ENCODE measurements at regions not wholly inside any gene's neighbourhood (a gene's known extent, or its start where the extent isn't known, plus 50 kb on each side); places are given as distances from the start of the nearest gene placed in this dataset.
A peak's percentile ranks its signal among the peaks of the same experiment; 100 is the strongest.

DNA sequence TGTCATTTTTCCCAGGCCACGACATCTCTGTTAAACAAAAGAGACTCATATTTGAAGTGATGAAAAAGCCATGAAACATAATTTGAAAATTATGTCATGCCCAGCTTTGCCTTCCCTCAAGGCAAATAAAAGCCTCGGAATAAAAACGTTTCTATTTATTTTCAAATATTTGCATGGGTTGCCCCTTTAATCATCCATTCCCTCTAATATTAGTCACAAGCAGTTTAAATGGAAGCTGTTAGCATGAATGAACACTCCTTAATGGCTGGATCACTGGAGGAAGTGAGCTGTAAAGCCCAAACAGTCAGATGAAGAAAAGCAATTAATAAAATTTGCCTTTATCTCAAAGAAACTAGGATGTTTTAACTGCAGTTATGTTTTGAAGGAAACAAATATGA, 69.3 kb upstream of the STMND1 start:
- Histone ChIP-seq H3K36me3 (ENCODE audit: control insufficient read depth, insufficient read depth, low read length) (no peaks in the 10 kb centered on the region), H3K9me3 (ENCODE audit: control insufficient read depth, insufficient read depth, low read length) (no peaks in the 10 kb centered on the region), H3K4me3 (ENCODE audit: low read length) (no peak overlapping the region), H3K27ac (ENCODE audit: low read length) (no peak overlapping the region), H3K27me3 (ENCODE audit: control insufficient read depth, insufficient read depth, low read length) (no peaks in the 10 kb centered on the region), H3K4me1 (ENCODE audit: control insufficient read depth, insufficient read depth, low read length) (no peaks in the 10 kb centered on the region)
- DNase-seq (ENCODE audit: low read depth, low spot score), result no peak
- WGBS (ENCODE audit: insufficient coverage, insufficient read length), result no CpG with 5 or more reads among the region's 3 CpGs

DNA sequence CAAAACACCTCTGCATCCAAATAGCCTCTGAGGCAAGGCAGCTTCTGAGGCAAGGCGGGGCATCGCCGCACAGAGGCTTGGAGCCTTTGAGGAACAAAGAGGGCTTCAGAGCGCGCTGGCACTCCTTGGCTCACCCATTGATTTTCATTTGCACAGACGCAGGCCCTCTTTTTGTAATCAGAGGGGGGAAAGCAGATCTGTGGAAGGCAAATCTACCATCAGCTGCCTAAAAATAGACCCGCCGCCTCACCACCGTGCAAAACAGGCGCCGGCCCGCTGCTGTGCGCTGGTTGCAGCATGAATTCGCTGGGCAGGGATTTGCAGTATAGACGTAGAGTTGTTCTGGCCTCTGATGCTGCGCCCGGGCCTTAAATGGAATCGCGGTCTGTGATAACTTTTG, 69.9 kb upstream of the STMND1 start:
- no peak for DNase-seq (ENCODE audit: low read depth, low spot score)
- Histone ChIP-seq H3K4me1 (ENCODE audit: control insufficient read depth, insufficient read depth, low read length) (no peaks in the 10 kb centered on the region), H3K27ac (ENCODE audit: low read length) (no peak overlapping the region), H3K9me3 (ENCODE audit: control insufficient read depth, insufficient read depth, low read length) (no peaks in the 10 kb centered on the region), H3K4me3 (ENCODE audit: low read length) (no peak overlapping the region), H3K36me3 (ENCODE audit: control insufficient read depth, insufficient read depth, low read length) (no peaks in the 10 kb centered on the region), H3K27me3 (ENCODE audit: control insufficient read depth, insufficient read depth, low read length) (no peaks in the 10 kb centered on the region)
- WGBS (ENCODE audit: insufficient coverage, insufficient read length), result no CpG with 5 or more reads among the region's 19 CpGs

DNA sequence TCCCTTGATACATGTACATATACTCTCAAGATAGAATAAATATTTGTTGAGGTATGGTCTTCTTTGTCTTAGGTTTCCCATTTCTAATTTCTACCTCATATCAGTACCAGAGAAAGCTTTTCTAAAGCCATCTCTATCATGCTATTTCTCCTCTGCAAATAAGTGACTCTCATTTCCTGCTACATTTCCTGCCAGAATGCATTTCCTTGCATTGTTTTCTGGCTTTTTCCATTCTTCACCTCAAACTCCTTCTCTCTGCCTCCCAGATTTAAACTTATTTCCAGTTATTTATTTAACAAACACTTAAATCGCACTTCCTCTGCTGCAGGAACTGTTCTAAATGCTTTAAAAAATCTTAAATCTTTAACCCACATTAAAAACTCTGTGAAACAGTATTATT, 74.4 kb upstream of the STMND1 start:
- Histone ChIP-seq H3K36me3 (ENCODE audit: control insufficient read depth, insufficient read depth, low read length) (no peaks in the 10 kb centered on the region), H3K4me1 (ENCODE audit: control insufficient read depth, insufficient read depth, low read length) (no peaks in the 10 kb centered on the region), H3K27me3 (ENCODE audit: control insufficient read depth, insufficient read depth, low read length) (no peaks in the 10 kb centered on the region), H3K27ac (ENCODE audit: low read length) (no peak overlapping the region), H3K4me3 (ENCODE audit: low read length) (no peak overlapping the region), H3K9me3 (ENCODE audit: control insufficient read depth, insufficient read depth, low read length) (no peaks in the 10 kb centered on the region)
- DNase-seq (ENCODE audit: low read depth, low spot score), result no peak
- 100% methylated on average over 1 of the region's 1 CpG for WGBS (ENCODE audit: insufficient coverage, insufficient read length)

DNA sequence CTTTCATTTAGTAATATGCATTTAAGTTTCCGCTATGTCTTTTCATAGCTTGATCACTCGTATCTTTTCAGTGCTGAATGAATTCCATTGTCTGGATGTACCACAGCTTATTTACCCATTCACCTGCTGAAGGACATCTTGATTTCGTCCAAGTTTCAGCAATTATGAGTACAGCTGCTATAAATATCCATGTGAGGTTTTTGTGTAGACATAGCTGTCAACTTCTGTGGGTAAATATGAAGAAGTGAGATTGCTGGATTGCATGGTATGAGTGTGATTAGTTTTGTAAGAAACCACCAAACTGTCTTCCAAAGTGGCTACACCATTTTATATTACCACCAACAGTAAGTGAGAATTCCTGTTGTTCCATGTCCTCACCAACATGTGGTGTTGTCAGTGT, 79.2 kb upstream of the STMND1 start:
- Histone ChIP-seq H3K4me1 (ENCODE audit: control insufficient read depth, insufficient read depth, low read length) (no peaks in the 10 kb centered on the region), H3K9me3 (ENCODE audit: control insufficient read depth, insufficient read depth, low read length) (no peaks in the 10 kb centered on the region), H3K27me3 (ENCODE audit: control insufficient read depth, insufficient read depth, low read length) (no peaks in the 10 kb centered on the region), H3K36me3 (ENCODE audit: control insufficient read depth, insufficient read depth, low read length) (no peaks in the 10 kb centered on the region), H3K4me3 (ENCODE audit: low read length) (no peak overlapping the region), H3K27ac (ENCODE audit: low read length) (no peak overlapping the region)
- DNase-seq (ENCODE audit: low read depth, low spot score), result no peak
- no CpG with 5 or more reads among the region's 3 CpGs for WGBS (ENCODE audit: insufficient coverage, insufficient read length)

DNA sequence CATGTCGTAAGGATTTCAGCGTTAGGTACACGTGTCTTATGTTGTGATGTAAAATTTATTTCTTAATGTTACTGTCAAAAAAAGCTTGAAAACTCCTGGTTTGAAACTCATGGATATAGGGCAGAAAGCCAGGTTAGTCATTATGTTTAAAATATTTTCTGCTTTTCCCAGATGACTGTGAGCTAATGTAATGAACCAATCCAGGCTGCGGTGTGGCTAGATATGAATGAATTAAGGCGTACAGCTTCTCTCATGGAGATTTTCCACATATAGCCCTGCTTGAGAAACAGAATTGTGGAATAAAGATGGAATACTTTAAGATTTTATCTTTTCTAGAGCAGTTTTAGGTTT, 80.3 kb upstream of the STMND1 start:
- Histone ChIP-seq H3K27ac (ENCODE audit: low read length) (no peak overlapping the region), H3K9me3 (ENCODE audit: control insufficient read depth, insufficient read depth, low read length) (no peaks in the 10 kb centered on the region), H3K4me1 (ENCODE audit: control insufficient read depth, insufficient read depth, low read length) (no peaks in the 10 kb centered on the region), H3K36me3 (ENCODE audit: control insufficient read depth, insufficient read depth, low read length) (no peaks in the 10 kb centered on the region), H3K27me3 (ENCODE audit: control insufficient read depth, insufficient read depth, low read length) (no peaks in the 10 kb centered on the region), H3K4me3 (ENCODE audit: low read length) (no peak overlapping the region)
- no peak for DNase-seq (ENCODE audit: low read depth, low spot score)
- WGBS (ENCODE audit: insufficient coverage, insufficient read length), result no CpG with 5 or more reads among the region's 5 CpGs

DNA sequence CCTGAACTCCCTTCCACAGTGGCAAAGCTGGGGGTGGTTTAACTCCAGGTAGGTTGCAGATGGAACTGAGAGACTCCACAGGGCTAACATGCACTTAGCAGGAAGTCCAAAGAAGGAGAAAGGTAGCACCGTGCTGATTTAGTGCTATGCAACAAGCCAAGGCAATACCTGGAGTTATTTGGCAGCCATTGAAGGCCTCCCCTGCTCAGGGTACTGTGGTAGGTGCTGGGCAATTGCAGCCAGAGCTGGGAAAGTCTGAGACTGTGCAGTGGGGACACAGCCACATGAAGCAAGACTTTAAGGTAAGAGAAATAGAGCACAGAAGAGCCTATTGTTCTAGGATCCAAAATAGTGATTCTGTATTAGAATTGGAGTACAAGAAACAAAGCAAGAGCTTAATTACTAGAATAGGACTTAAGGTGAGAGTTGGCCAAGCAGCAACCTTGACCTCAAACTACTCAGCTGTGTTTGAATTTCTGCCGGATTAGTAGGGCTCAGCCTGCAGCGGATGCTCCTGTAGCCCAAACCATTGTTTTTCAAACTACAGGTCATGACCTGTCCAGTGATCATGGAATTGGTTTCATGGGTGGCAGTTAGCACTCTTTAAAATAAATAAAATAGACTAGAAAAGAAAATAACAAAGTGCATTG, 80.8 kb upstream of the STMND1 start:
- Histone ChIP-seq H3K9me3 (ENCODE audit: control insufficient read depth, insufficient read depth, low read length) (no peaks in the 10 kb centered on the region), H3K36me3 (ENCODE audit: control insufficient read depth, insufficient read depth, low read length) (no peaks in the 10 kb centered on the region)
- no peak for DNase-seq (ENCODE audit: low read depth, low spot score)

DNA sequence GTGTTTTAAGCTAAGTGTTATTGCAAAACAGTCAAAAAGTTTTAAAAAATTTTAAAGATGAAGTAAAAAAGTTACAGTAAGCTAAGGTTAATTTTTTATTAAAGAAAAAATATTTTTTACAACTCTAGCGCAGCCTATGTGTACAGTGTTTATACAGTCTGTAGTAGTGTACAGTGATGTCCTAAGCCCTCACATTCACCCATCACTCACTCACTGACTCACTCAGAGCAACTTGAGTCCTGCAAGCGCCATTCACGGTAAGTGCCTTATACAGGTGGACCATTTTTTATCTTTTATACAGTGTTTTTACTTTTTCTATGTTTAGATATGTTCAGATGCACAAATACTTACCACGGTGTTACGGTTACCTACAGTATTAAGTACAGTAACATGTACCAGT, 83.4 kb upstream of the STMND1 start:
- Histone ChIP-seq H3K27me3 (ENCODE audit: control insufficient read depth, insufficient read depth, low read length) (no peaks in the 10 kb centered on the region), H3K9me3 (ENCODE audit: control insufficient read depth, insufficient read depth, low read length) (no peaks in the 10 kb centered on the region; the same call in 1 of the 2 replicates), H3K4me3 (ENCODE audit: low read length) (no peak overlapping the region), H3K36me3 (ENCODE audit: control insufficient read depth, insufficient read depth, low read length) (no peaks in the 10 kb centered on the region), H3K27ac (ENCODE audit: low read length) (no peak overlapping the region), H3K4me1 (ENCODE audit: control insufficient read depth, insufficient read depth, low read length) (no peaks in the 10 kb centered on the region)
- no CpG with 5 or more reads among the region's 5 CpGs for WGBS (ENCODE audit: insufficient coverage, insufficient read length)
- DNase-seq (ENCODE audit: low read depth, low spot score), result no peak

More for the DNA sequence above, 80.8 kb upstream of the STMND1 start:
- no peaks in the 10 kb centered on the region for H3K27me3 ChIP-seq (ENCODE audit: control insufficient read depth, insufficient read depth, low read length)
- WGBS (ENCODE audit: insufficient coverage, insufficient read length), result no CpG with 5 or more reads among the region's 3 CpGs
- no peaks in the 10 kb centered on the region for H3K4me1 ChIP-seq (ENCODE audit: control insufficient read depth, insufficient read depth, low read length)
- no peak overlapping the region for H3K27ac ChIP-seq (ENCODE audit: low read length)
- no peak overlapping the region for H3K4me3 ChIP-seq (ENCODE audit: low read length)

DNA sequence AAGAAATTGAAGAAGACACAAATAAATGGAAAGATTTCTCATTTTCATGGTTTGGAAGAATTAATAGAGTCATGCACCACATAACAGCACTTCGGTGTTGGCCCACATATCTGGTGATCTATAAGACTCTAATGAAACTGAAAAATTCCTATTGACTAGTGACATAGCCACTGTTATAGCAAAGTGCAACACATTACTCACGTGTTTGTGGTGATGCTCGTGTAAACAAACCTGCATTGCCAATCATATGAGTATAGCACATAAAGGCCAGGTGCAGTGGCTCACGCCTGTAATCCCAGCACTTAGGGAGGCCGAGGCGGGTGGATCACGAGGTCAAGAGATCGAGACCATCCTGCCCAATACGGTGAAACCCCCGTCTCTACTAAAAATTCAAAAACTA, 84.4 kb upstream of the STMND1 start:
- Histone ChIP-seq H3K27me3 (ENCODE audit: control insufficient read depth, insufficient read depth, low read length) (no peaks in the 10 kb centered on the region), H3K4me3 (ENCODE audit: low read length) (no peak overlapping the region), H3K27ac (ENCODE audit: low read length) (no peak overlapping the region), H3K4me1 (ENCODE audit: control insufficient read depth, insufficient read depth, low read length) (peaks cover 3% of the 10 kb centered on the region; the same call in 1 of the 2 replicates), H3K36me3 (ENCODE audit: control insufficient read depth, insufficient read depth, low read length) (no peaks in the 10 kb centered on the region), H3K9me3 (ENCODE audit: control insufficient read depth, insufficient read depth, low read length) (no peaks in the 10 kb centered on the region; the same call in 1 of the 2 replicates)
- WGBS (ENCODE audit: insufficient coverage, insufficient read length), result no CpG with 5 or more reads among the region's 10 CpGs
- no peak for DNase-seq (ENCODE audit: low read depth, low spot score)

DNA sequence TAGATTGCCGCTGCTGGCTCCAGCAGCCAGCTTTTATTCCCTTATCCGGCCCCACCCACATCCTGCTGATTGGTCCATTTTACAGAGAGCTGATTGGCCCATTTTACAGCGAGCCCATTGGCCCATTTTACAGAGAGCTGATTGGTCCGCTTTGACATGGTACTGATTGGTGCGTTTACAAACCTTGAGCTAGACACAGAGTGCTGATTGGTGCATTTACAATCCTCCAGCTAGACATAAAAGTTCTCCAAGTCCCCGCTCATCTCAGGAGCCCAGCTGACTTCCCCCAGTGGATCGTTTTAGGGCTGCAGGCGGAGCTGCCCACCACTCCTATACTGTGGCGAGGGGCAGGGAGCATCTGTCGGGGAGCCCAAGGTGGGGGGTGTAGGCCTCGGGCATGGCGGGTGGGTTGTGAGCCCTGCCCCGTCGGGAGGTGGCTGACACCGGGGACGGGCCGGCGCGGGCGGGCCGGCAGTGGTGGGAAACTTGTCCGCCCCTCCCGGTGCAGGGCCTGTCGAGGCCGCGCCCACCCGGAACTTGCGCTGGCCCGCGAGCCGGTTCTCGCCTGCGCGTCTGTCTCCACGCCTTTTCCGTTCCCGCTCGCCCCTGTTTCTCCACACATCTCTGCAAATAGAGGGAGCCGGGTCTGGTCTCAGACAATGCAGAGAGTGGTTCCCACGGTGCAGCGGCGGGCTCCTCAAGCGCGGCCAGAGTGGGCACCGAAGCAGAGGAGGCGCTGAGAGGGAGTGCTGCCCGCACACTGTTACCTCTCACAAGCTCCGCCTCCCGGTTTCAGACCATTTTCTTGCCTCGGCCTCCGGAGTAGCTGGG, 86.1 kb upstream of the STMND1 start:
- Histone ChIP-seq H3K4me3 (ENCODE audit: low read length) (peak overlapping the region; percentile 76; the same call in 1 of the 2 replicates), H3K36me3 (ENCODE audit: control insufficient read depth, insufficient read depth, low read length) (no peaks in the 10 kb centered on the region), H3K27ac (ENCODE audit: low read length) (no peak overlapping the region), H3K9me3 (ENCODE audit: control insufficient read depth, insufficient read depth, low read length) (no peaks in the 10 kb centered on the region; the same call in 1 of the 2 replicates), H3K4me1 (ENCODE audit: control insufficient read depth, insufficient read depth, low read length) (peaks cover 3% of the 10 kb centered on the region; the same call in 1 of the 2 replicates), H3K27me3 (ENCODE audit: control insufficient read depth, insufficient read depth, low read length) (no peaks in the 10 kb centered on the region)
- WGBS (ENCODE audit: insufficient coverage, insufficient read length), result no CpG with 5 or more reads among the region's 51 CpGs
- no peak for DNase-seq (ENCODE audit: low read depth, low spot score)

DNA sequence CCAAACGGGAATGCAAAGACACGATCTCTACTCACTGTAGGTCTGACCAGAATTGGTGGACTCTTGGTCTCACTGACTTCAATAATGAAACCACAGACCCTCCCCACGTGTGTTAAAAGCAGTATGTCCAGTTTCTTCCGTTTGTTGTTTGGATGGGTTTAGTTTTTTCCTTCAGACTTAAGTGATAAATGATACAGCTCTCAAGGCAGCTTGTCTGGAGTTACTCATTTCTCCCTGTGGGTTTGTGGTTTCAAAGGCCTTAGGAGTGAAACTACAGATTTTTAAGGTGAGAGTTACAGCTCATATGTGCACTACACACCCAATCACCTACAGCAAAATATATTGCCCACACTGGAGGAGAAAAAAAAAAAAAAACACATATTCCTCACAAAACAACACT, 86.7 kb upstream of the STMND1 start:
- Histone ChIP-seq H3K36me3 (ENCODE audit: control insufficient read depth, insufficient read depth, low read length) (no peaks in the 10 kb centered on the region), H3K27me3 (ENCODE audit: control insufficient read depth, insufficient read depth, low read length) (no peaks in the 10 kb centered on the region), H3K4me1 (ENCODE audit: control insufficient read depth, insufficient read depth, low read length) (peaks cover 3% of the 10 kb centered on the region; the same call in 1 of the 2 replicates), H3K4me3 (ENCODE audit: low read length) (no peak overlapping the region), H3K27ac (ENCODE audit: low read length) (no peak overlapping the region), H3K9me3 (ENCODE audit: control insufficient read depth, insufficient read depth, low read length) (no peaks in the 10 kb centered on the region; the same call in 1 of the 2 replicates)
- WGBS (ENCODE audit: insufficient coverage, insufficient read length), result no CpG with 5 or more reads among the region's 4 CpGs
- DNase-seq (ENCODE audit: low read depth, low spot score), result no peak
